H9 (cell line): ENCODE measurements at regions not wholly inside any gene's neighbourhood (a gene's known extent, or its start where the extent isn't known, plus 50 kb on each side); places are given as distances from the start of the nearest gene placed in this dataset.

ENCODE experiments used
- DNase-seq: peaks from one replicate; pipeline ENCODE4 v3.0.0-alpha.2; 2017
- H2AFZ ChIP-seq: one replicate; pipeline ENCODE4 v1.6.1; 2013; ENCODE audit warnings: mild to moderate bottlenecking, low read length, control low read depth, moderate library complexity
- H2AK5ac ChIP-seq: 2 replicates; pipeline ENCODE4 v1.6.1; 2013; ENCODE audit warnings: low read length, control low read depth, mixed read lengths; ENCODE audit not compliant: insufficient read length
- H2BK120ac ChIP-seq: one replicate; pipeline ENCODE4 v1.6.1; 2013; ENCODE audit warnings: low read depth, mild to moderate bottlenecking, low read length, control low read depth, inconsistent platforms; ENCODE audit not compliant: poor library complexity, severe bottlenecking
- H2BK12ac ChIP-seq: 2 replicates; pipeline ENCODE4 v1.6.1; 2013; ENCODE audit warnings: low read length, control low read depth, mixed read lengths, low read depth; ENCODE audit not compliant: insufficient read length
- H2BK15ac ChIP-seq: 2 replicates; pipeline ENCODE4 v1.6.1; 2013; ENCODE audit warnings: low read depth, low read length, control low read depth
- H2BK20ac ChIP-seq: one replicate; pipeline ENCODE4 v1.6.1; 2013; ENCODE audit warnings: low read depth, mild to moderate bottlenecking, low read length, control low read depth, inconsistent platforms; ENCODE audit not compliant: poor library complexity, severe bottlenecking
- H2BK5ac ChIP-seq: 2 replicates; pipeline ENCODE4 v1.6.1; 2013; ENCODE audit warnings: low read length, control low read depth, mixed read lengths; ENCODE audit not compliant: insufficient read length
- H3K14ac ChIP-seq: 2 replicates; pipeline ENCODE4 v1.6.1; 2013; ENCODE audit warnings: low read length, control low read depth; ENCODE audit not compliant: insufficient read depth
- H3K18ac ChIP-seq: 2 replicates; pipeline ENCODE4 v1.6.1; 2013; ENCODE audit warnings: low read depth, mild to moderate bottlenecking, mixed read lengths, low read length, control low read depth; ENCODE audit not compliant: insufficient read length
- H3K23ac ChIP-seq: 2 replicates; pipeline ENCODE4 v1.6.1; 2013; ENCODE audit warnings: low read length, control low read depth, mixed read lengths, low read depth; ENCODE audit not compliant: insufficient read length
- H3K23me2 ChIP-seq: 2 replicates; pipeline ENCODE4 v1.6.1; 2013; ENCODE audit warnings: low read depth, mild to moderate bottlenecking, mixed read lengths, low read length, control low read depth; ENCODE audit not compliant: insufficient read length, poor library complexity, severe bottlenecking
- H3K27ac ChIP-seq: 2 replicates; pipeline ENCODE4 v1.5.1; 2013; ENCODE audit warnings: low read length, control low read depth, mixed read lengths, low read depth; ENCODE audit not compliant: insufficient read length
- H3K27me3 ChIP-seq: 2 replicates; pipeline ENCODE4 v1.6.1; 2013; ENCODE audit warnings: low read length, control low read depth, inconsistent platforms; ENCODE audit not compliant: insufficient read depth
- H3K4ac ChIP-seq: 2 replicates; pipeline ENCODE4 v1.6.1; 2013; ENCODE audit warnings: low read depth, mild to moderate bottlenecking, control low read depth, inconsistent platforms, low read length, moderate library complexity
- H3K4me1 ChIP-seq: 2 replicates; pipeline ENCODE4 v1.6.1; 2013; ENCODE audit warnings: low read length, control low read depth, inconsistent platforms; ENCODE audit not compliant: insufficient read depth
- H3K4me2 ChIP-seq: 2 replicates; pipeline ENCODE4 v1.6.1; 2013; ENCODE audit warnings: low read length, control low read depth, mixed read lengths; ENCODE audit not compliant: insufficient read length, insufficient read depth
- H3K56ac ChIP-seq: 2 replicates; pipeline ENCODE4 v1.6.1; 2013; ENCODE audit warnings: low read depth, mild to moderate bottlenecking, mixed read lengths, low read length, control low read depth; ENCODE audit not compliant: insufficient read length
- H3K79me1 ChIP-seq: 2 replicates; pipeline ENCODE4 v1.6.1; 2013; ENCODE audit warnings: low read depth, mild to moderate bottlenecking, moderate library complexity, low read length, control low read depth, inconsistent platforms; ENCODE audit not compliant: insufficient read depth, poor library complexity, severe bottlenecking
- H3K79me2 ChIP-seq: 2 replicates; pipeline ENCODE4 v1.6.1; 2013; ENCODE audit warnings: low read length, control low read depth, inconsistent platforms; ENCODE audit not compliant: insufficient read depth
- H3K9ac ChIP-seq: 2 replicates; pipeline ENCODE4 v1.6.1; 2013; ENCODE audit warnings: low read length, control low read depth, mixed read lengths; ENCODE audit not compliant: insufficient read length; ENCODE audit errors: extremely low read depth
- H3K9me3 ChIP-seq: one replicate; pipeline ENCODE4 v1.6.1; 2013; ENCODE audit warnings: low read depth, low read length, inconsistent platforms; ENCODE audit not compliant: control insufficient read depth
- H3T11ph ChIP-seq: one replicate; pipeline ENCODE4 v1.6.1; 2013; ENCODE audit warnings: mild to moderate bottlenecking, low read length, control low read depth, inconsistent platforms
- H4K20me1 ChIP-seq: one replicate; pipeline ENCODE4 v1.6.1; 2013; ENCODE audit not compliant: control insufficient read depth, insufficient read length, insufficient read depth
- H4K5ac ChIP-seq: 2 replicates; pipeline ENCODE4 v1.6.1; 2013; ENCODE audit warnings: low read depth, mild to moderate bottlenecking, mixed read lengths, low read length, control low read depth; ENCODE audit not compliant: insufficient read length
- H4K8ac ChIP-seq: replicated peaks from 2 replicates; pipeline ENCODE4 v1.6.1; 2013; ENCODE audit warnings: low read length, control low read depth, mixed read lengths, low read depth; ENCODE audit not compliant: insufficient read length
- H4K91ac ChIP-seq: 2 replicates; pipeline ENCODE4 v1.6.1; 2013; ENCODE audit warnings: low read depth, mild to moderate bottlenecking, moderate library complexity, mixed read lengths, low read length, control low read depth; ENCODE audit not compliant: insufficient read length
- H3K27ac Mint-ChIP-seq, 3 experiments: 2 replicates in 2 of 3; 3 replicates in 1 of 3; pipeline ENCODE4 v1.8.0; 2020 to 2021; ENCODE audit warnings: mixed read lengths in 3 of 3, mild to moderate bottlenecking in 1 of 3, moderate library complexity in 1 of 3
- H3K27me3 Mint-ChIP-seq: 2 replicates; pipeline ENCODE4 v1.8.0; 2021; ENCODE audit warnings: low read depth, mild to moderate bottlenecking, moderate library complexity, mixed read lengths
- H3K36me3 Mint-ChIP-seq, 3 experiments: 2 replicates in 2 of 3; 3 replicates in 1 of 3; pipeline ENCODE4 v1.8.0; 2020 to 2021; ENCODE audit warnings: low read depth in 3 of 3, mixed read lengths in 3 of 3; ENCODE audit not compliant: insufficient read depth in 1 of 3
- H3K4me1 Mint-ChIP-seq, 2 experiments: 2 replicates each; pipeline ENCODE4 v1.8.0; 2020; ENCODE audit warnings: mixed read lengths in 2 of 2
- H3K4me3 Mint-ChIP-seq, 2 experiments: 2 replicates in 1 of 2; 3 replicates in 1 of 2; pipeline ENCODE4 v1.8.0; 2020 to 2021; ENCODE audit warnings: mild to moderate bottlenecking in 2 of 2, mixed read lengths in 2 of 2, moderate library complexity in 1 of 2
- H3K9me3 Mint-ChIP-seq, 2 experiments: 2 replicates in 1 of 2; 3 replicates in 1 of 2; pipeline ENCODE4 v1.8.0; 2020; ENCODE audit warnings: mild to moderate bottlenecking in 2 of 2, mixed read lengths in 2 of 2, moderate library complexity in 1 of 2
- CTCF ChIP-seq: fragments of 200-600 bp; sonication (generic); conservative IDR thresholded peaks from 3 replicates; pipeline ENCODE4 v1.8.0; 2021; ENCODE audit warnings: antibody characterized with exemption, mild to moderate bottlenecking
- WGBS: extraction: QIAGEN DNeasy Blood & Tissue Kit; methylation state at CpG from one replicate; pipeline ENCODE4 v1.1.7; 2013; ENCODE audit warnings: missing lambda C conversion rate, low lambda C conversion rate, mixed read lengths; ENCODE audit not compliant: insufficient read length; ENCODE audit errors: extremely low coverage; 5-methylcytosine and 5-hydroxymethylcytosine counted together

- Mint-ChIP-seq H3K9me3 (peaks cover 0 to 4% of the 10 kb centered on the region in 2 experiments; a peak in 2 of 5 replicates), H3K4me1 (peaks cover 8 to 14% of the 10 kb centered on the region in 2 experiments), H3K36me3 (no peaks in the 10 kb centered on the region), H3K4me3 (no peak overlapping the region), H3K27ac (no peak overlapping the region), H3K27me3 (no peaks in the 10 kb centered on the region; the same call in 1 of the 2 replicates)
- Histone ChIP-seq H3K4me1 (no peaks in the 10 kb centered on the region), H4K20me1 (no peaks in the 10 kb centered on the region), H4K91ac (no peak overlapping the region), H3K4ac (no peak overlapping the region), H3K27me3 (no peaks in the 10 kb centered on the region), H3K23me2 (no peaks in the 10 kb centered on the region), H3K4me2 (no peak overlapping the region), H2BK5ac (no peak overlapping the region), H2BK120ac (no peak overlapping the region), H3T11ph (no peak overlapping the region), H3K79me2 (no peaks in the 10 kb centered on the region), H2AFZ (no peak overlapping the region), H3K9me3 (no peaks in the 10 kb centered on the region), H3K18ac (no peak overlapping the region), H2BK20ac (no peak overlapping the region), H3K79me1 (no peaks in the 10 kb centered on the region), H3K27ac (no peak overlapping the region), H2AK5ac (no peak overlapping the region), H4K8ac (no peak overlapping the region), H3K9ac (no peak overlapping the region), H4K5ac (no peak overlapping the region), H2BK15ac (no peak overlapping the region), H3K56ac (no peak overlapping the region), H3K23ac (no peak overlapping the region), H2BK12ac (no peak overlapping the region), H3K14ac (no peak overlapping the region)
- DNase-seq: no peak
- no peak for TF ChIP-seq CTCF
- WGBS: no CpG with 5 or more reads among the region's 2 CpGs
These were observed 815.8 kb upstream of the EYS start for GRCh38 chr6:66522864-66523263.
